K562 (cell line): ENCODE measurements at regions not wholly inside any gene's neighbourhood (a gene's known extent, or its start where the extent isn't known, plus 50 kb on each side); places are given as distances from the start of the nearest gene placed in this dataset.

Experiments used
- ATAC-seq: fragments of 200-7000 bp; cut with Tn5 transposase; 3 replicates; pipeline ENCODE4 v1.9.1; 2020; ENCODE audit warnings: moderate library complexity
- BruUV-seq: library from RNA; stranded (reverse); fragments of 400-500 nt; replicated peaks from 2 replicates; lab custom pipeline; 2021; lab: Mats Ljungman, UMichigan
- CTCF ChIA-PET: fragments of 300-600 bp; formaldehyde crosslinking; extraction: SDS; loops from one replicate; lab custom pipeline; 2021; ENCODE audit warnings: low intra/inter-chr PET ratio; lab: Yijun Ruan, JAX
- POLR2A ChIA-PET: fragments of 300-600, 350-650 bp; sonication (Branson Sonifier 250); formaldehyde crosslinking; extraction: SDS; loops from one replicate; lab custom pipeline; 2021; ENCODE audit warnings: antibody characterized with exemption, inconsistent platforms; lab: Yijun Ruan, JAX
- DNase-seq, 4 experiments: peaks; one replicate each; pipeline versions ENCODE4 v3.0.0 to v3.0.0-alpha.2; 2011 to 2018; ENCODE audit warnings: low spot score in 3 of 4, mixed read lengths in 3 of 4; ENCODE audit errors: extremely low read depth in 1 of 4
- FAIRE-seq: peaks from 2 replicates; lab custom pipeline; 2011; peaks lifted over from hg19 to GRCh38; lab: Jason Lieb, UNC
- H2AFZ ChIP-seq: 2 replicates; pipeline ENCODE4 v1.6.0; 2011; ENCODE audit warnings: low read depth, low read length, control low read depth, inconsistent platforms
- H3K27ac ChIP-seq: fragments of 200-600 bp; 3 replicates; pipeline ENCODE4 v1.8.0; 2011; ENCODE audit warnings: low read depth, mild to moderate bottlenecking, control low read depth, inconsistent platforms, low read length, moderate library complexity, mixed read lengths; ENCODE audit errors: extremely low read depth
- H3K27me3 ChIP-seq, 2 experiments: fragments of 300-600 bp in 1 of 2; 2 replicates in 1 of 2; 3 replicates in 1 of 2; pipeline versions ENCODE4 v1.6.0 to v1.8.0; 2011; ENCODE audit warnings: inconsistent platforms in 2 of 2, low read length in 2 of 2, mild to moderate bottlenecking in 1 of 2, mixed read lengths in 1 of 2, moderate library complexity in 1 of 2; ENCODE audit not compliant: control insufficient read depth in 2 of 2, insufficient read depth in 2 of 2
- H3K36me3 ChIP-seq: fragments of 300-600 bp; 3 replicates; pipeline ENCODE4 v1.8.0; 2011; ENCODE audit warnings: mild to moderate bottlenecking, low read length, inconsistent platforms; ENCODE audit not compliant: control insufficient read depth, insufficient read depth
- H3K4me1 ChIP-seq, 2 experiments: fragments of 200-600 bp in 1 of 2; replicated peaks in 1 of 2; 2 replicates in 1 of 2; 3 replicates in 1 of 2; pipeline versions ENCODE4 v1.5.1 to v1.8.0; 2011; ENCODE audit warnings: inconsistent platforms in 2 of 2, low read length in 2 of 2, mild to moderate bottlenecking in 1 of 2, mixed read lengths in 1 of 2, moderate library complexity in 1 of 2; ENCODE audit not compliant: control insufficient read depth in 2 of 2, insufficient read depth in 2 of 2
- H3K4me2 ChIP-seq: 2 replicates; pipeline ENCODE4 v1.6.1; 2011; ENCODE audit warnings: low read length, control low read depth, inconsistent platforms, mixed read lengths; ENCODE audit not compliant: insufficient read depth
- H3K4me3 ChIP-seq: fragments of 200-600 bp; sonication (generic), shearing (Covaris generic); 2 replicates; pipeline ENCODE4 v1.5.1; 2016; ENCODE audit warnings: control low read depth, inconsistent platforms
- H3K79me2 ChIP-seq: fragments of 200-600 bp; 3 replicates; pipeline ENCODE4 v1.8.0; 2011; ENCODE audit warnings: low read length, inconsistent platforms; ENCODE audit not compliant: control insufficient read depth, insufficient read depth
- H3K9ac ChIP-seq, 2 experiments: 2 replicates each; pipeline versions ENCODE4 v1.6.0 to v1.6.1; 2011; ENCODE audit warnings: low read depth in 2 of 2, low read length in 2 of 2, control low read depth in 1 of 2, inconsistent platforms in 1 of 2, mild to moderate bottlenecking in 1 of 2, mixed read lengths in 1 of 2; ENCODE audit not compliant: insufficient read depth in 1 of 2
- H3K9me1 ChIP-seq: one replicate; pipeline ENCODE4 v1.6.0; 2011; ENCODE audit warnings: inconsistent platforms, mild to moderate bottlenecking, low read length, moderate library complexity; ENCODE audit not compliant: control insufficient read depth, insufficient read depth
- H3K9me3 ChIP-seq: replicated peaks from 2 replicates; pipeline ENCODE4 v1.5.1; 2011; ENCODE audit warnings: low read depth, low read length, inconsistent platforms; ENCODE audit not compliant: control insufficient read depth, insufficient read depth
- H4K20me1 ChIP-seq: replicated peaks from 2 replicates; pipeline ENCODE4 v1.6.1; 2011; ENCODE audit warnings: low read length, inconsistent platforms, mixed read lengths; ENCODE audit not compliant: control insufficient read depth, insufficient read depth
- ARID1B ChIP-seq: fragments of 450-650 bp; IDR thresholded peaks from 2 replicates; pipeline ENCODE4 v1.6.1; 2016; ENCODE audit warnings: antibody characterized with exemption, mild to moderate bottlenecking, inconsistent platforms
- CBX5 ChIP-seq: IDR thresholded peaks from 2 replicates; pipeline ENCODE4 v1.6.1; 2014; ENCODE audit warnings: low read depth, borderline replicate concordance
- IFI16 ChIP-seq: fragments of 250-450 bp; sonication (Bioruptor Pico); IDR thresholded peaks from 2 replicates; pipeline ENCODE4 v2.1.2; 2022; ENCODE audit warnings: mild to moderate bottlenecking, inconsistent platforms
- L3MBTL2 ChIP-seq: fragments of 450-650 bp; IDR thresholded peaks from 2 replicates; pipeline ENCODE4 v1.6.1; 2016; ENCODE audit warnings: mild to moderate bottlenecking, moderate library complexity
- RUNX1 ChIP-seq: sonication (generic); IDR thresholded peaks from 2 replicates; pipeline ENCODE4 v1.6.1; 2016; ENCODE audit warnings: antibody characterized with exemption, low read depth
- STAT5B ChIP-seq: fragments of 250-450 bp; sonication (Bioruptor Pico); IDR thresholded peaks from 2 replicates; pipeline ENCODE4 v1.8.0; 2021; ENCODE audit warnings: mild to moderate bottlenecking, inconsistent platforms
- TAF15 ChIP-seq: fragments of 200-400 bp; formaldehyde crosslinking; IDR thresholded peaks from 2 replicates; pipeline ENCODE4 v1.6.1; 2017; ENCODE audit warnings: mild to moderate bottlenecking, low read depth, low read length, moderate library complexity
- ZNF696 ChIP-seq: fragments of 250-450 bp; sonication (Bioruptor Pico); conservative IDR thresholded peaks from 2 replicates; pipeline ENCODE4 v1.4.0; 2020; ENCODE audit warnings: mild to moderate bottlenecking, moderate library complexity
- WGBS: fragments of 100-300 bp; shearing (Covaris generic); methylation state at CpG from one replicate; pipeline ENCODE4 v1.1.6; 2016; ENCODE audit warnings: low coverage, mixed read lengths; ENCODE audit not compliant: insufficient coverage; ENCODE audit errors: missing lambda C conversion rate; 5-methylcytosine and 5-hydroxymethylcytosine counted together
- in situ Hi-C: fragments of 300-500 bp; cut with MboI; formaldehyde crosslinking; loops from 4 replicates; pipeline ENCODE4 v1.15.0; 2018; ENCODE audit warnings: inconsistent platforms, mixed read lengths
- intact Hi-C: fragments of 100-400 bp; cut with micrococcal nuclease; formaldehyde crosslinking; loops from 2 replicates; pipeline ENCODE4 v1.14.2; 2022
- TF ChIP-seq, protein P1 (sequence below): sonication (generic); formaldehyde crosslinking; IDR thresholded peaks from 2 replicates; pipeline ENCODE4 v1.9.0; 2022; ENCODE audit warnings: mild to moderate bottlenecking, missing genetic modification reagents

DNA sequence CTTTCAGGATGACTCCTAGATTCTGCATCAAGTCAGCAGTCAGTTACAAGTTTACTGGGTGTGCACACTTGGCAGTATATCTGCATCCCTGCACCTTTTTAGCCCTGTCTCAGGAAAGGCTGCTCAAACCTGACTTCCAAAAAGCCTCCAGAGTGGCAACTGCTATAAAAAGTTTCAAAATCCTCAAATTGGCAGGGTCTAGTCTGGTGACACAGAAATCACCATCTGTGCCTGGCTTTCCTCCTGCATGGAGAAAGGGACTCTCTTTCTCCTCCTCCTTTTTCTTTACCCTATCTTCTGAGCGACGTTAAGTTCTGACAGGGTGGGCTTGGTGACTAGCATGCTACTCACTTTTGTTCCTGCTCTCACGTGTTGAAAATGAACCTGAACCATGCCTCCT is 679.5 kb downstream of the C12orf50 start:
- H4K20me1 ChIP-seq, result no peaks in the 10 kb centered on the region
- no peaks in the 10 kb centered on the region for H3K4me1 ChIP-seq
- no peaks in the 10 kb centered on the region for H3K27me3 ChIP-seq
- H3K4me3 ChIP-seq, result no peak overlapping the region
- no peak overlapping the region for H3K4me2 ChIP-seq
- TF ChIP-seq ARID1B (no peak), STAT5B (CRISPR knock-in tag) (no peak), CBX5 (no peak), ZNF696 (no peak), TAF15 (no peak), RUNX1 (no peak), IFI16 (CRISPR knock-in tag) (no peak), L3MBTL2 (no peak)
- TF ChIP-seq, protein P1, sequence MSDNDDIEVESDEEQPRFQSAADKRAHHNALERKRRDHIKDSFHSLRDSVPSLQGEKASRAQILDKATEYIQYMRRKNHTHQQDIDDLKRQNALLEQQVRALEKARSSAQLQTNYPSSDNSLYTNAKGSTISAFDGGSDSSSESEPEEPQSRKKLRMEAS (CRISPR knock-in tag), result no peak
- H3K9ac ChIP-seq, result no peak overlapping the region
- H3K36me3 ChIP-seq, result no peaks in the 10 kb centered on the region
- no TSS peak for BruUV-seq
- in situ Hi-C loops (no loop called here), intact Hi-C loops (no loop called here)
- no peaks in the 10 kb centered on the region for H3K9me3 ChIP-seq
- H3K79me2 ChIP-seq, result no peaks in the 10 kb centered on the region
- ChIA-PET POLR2A (no interaction called here), CTCF (no interaction called here)
- DNase-seq (no peak), ATAC-seq (no peak), FAIRE-seq (no peak)
- H3K9me1 ChIP-seq, result no peaks in the 10 kb centered on the region
- H3K27ac ChIP-seq, result no peak overlapping the region
- WGBS, result 0% methylated on average over 3 of the region's 3 CpGs
- no peak overlapping the region for H2AFZ ChIP-seq
